GM12878 (cell line): ENCODE measurements at regions not wholly inside any gene's neighbourhood (a gene's known extent, or its start where the extent isn't known, plus 50 kb on each side); places are given as distances from the start of the nearest gene placed in this dataset.

ENCODE experiments used
- ATAC-seq: fragments of 200-7000 bp; cut with Tn5 transposase; 3 replicates; pipeline ENCODE4 v1.9.1; 2020; ENCODE audit warnings: mild to moderate bottlenecking, moderate library complexity
- BruUV-seq: library from RNA; stranded (reverse); fragments of 400-500 nt; replicated peaks from 2 replicates; lab custom pipeline; 2021; lab: Mats Ljungman, UMichigan
- CTCF ChIA-PET: fragments of 300-600 bp; sonication (Branson Sonifier 250); formaldehyde crosslinking; extraction: SDS; loops from one replicate; lab custom pipeline; 2021; ENCODE audit warnings: inconsistent platforms; lab: Yijun Ruan, JAX
- POLR2A ChIA-PET: fragments of 350-600 bp; formaldehyde crosslinking; extraction: SDS; loops from one replicate; lab custom pipeline; 2021; ENCODE audit warnings: inconsistent platforms; lab: Charles Lee
- RAD21 ChIA-PET: fragments of 300-600 bp; sonication (Branson Sonifier 250); formaldehyde crosslinking; loops from one replicate; lab custom pipeline; 2023; ENCODE audit warnings: antibody characterized with exemption; ENCODE audit not compliant: unreplicated experiment; lab: Charles Lee
- SMC1A ChIA-PET: fragments of 300-600 bp; sonication (Branson Sonifier 250); formaldehyde crosslinking; loops from one replicate; lab custom pipeline; 2023; ENCODE audit not compliant: unreplicated experiment, uncharacterized antibody; lab: Charles Lee
- DNase-seq: peaks from one replicate; pipeline ENCODE4 v3.0.0-alpha.2; 2011; ENCODE audit warnings: low read depth, low spot score
- FAIRE-seq: peaks from 3 replicates; lab custom pipeline; 2011; peaks lifted over from hg19 to GRCh38; lab: Jason Lieb, UNC
- H2AFZ ChIP-seq: 2 replicates; pipeline ENCODE4 v1.6.0; 2011; ENCODE audit warnings: low read depth, low read length, control low read depth; ENCODE audit not compliant: control insufficient read depth
- H3K27ac ChIP-seq: 2 replicates; pipeline ENCODE4 v1.5.1; 2011; ENCODE audit warnings: control low read depth; ENCODE audit not compliant: control insufficient read depth, insufficient read depth
- H3K27me3 ChIP-seq, 2 experiments: replicated peaks in 1 of 2; 2 replicates each; pipeline versions ENCODE4 v1.6.0 to v1.6.1; 2011; ENCODE audit warnings: low read length in 1 of 2; ENCODE audit not compliant: control insufficient read depth in 2 of 2, insufficient read depth in 2 of 2
- H3K36me3 ChIP-seq, 2 experiments: 2 replicates each; pipeline ENCODE4 v1.5.1; 2011; ENCODE audit warnings: low read length in 1 of 2; ENCODE audit not compliant: control insufficient read depth in 2 of 2, insufficient read depth in 2 of 2
- H3K4me1 ChIP-seq: 2 replicates; pipeline ENCODE4 v1.6.1; 2011; ENCODE audit warnings: mild to moderate bottlenecking, low read length, moderate library complexity, mixed read lengths; ENCODE audit not compliant: control insufficient read depth, insufficient read depth
- H3K4me2 ChIP-seq: 2 replicates; pipeline ENCODE4 v1.6.0; 2011; ENCODE audit warnings: control low read depth; ENCODE audit not compliant: control insufficient read depth, insufficient read depth
- H3K4me3 ChIP-seq: fragments of 200-600 bp; sonication (generic); 2 replicates; pipeline ENCODE4 v1.5.1; 2016
- H3K79me2 ChIP-seq: 2 replicates; pipeline ENCODE4 v1.6.0; 2011; ENCODE audit warnings: low read length; ENCODE audit not compliant: control insufficient read depth, insufficient read depth
- H3K9ac ChIP-seq: 2 replicates; pipeline ENCODE4 v1.8.0; 2011; ENCODE audit warnings: low read length, control low read depth, mixed read lengths; ENCODE audit not compliant: control insufficient read depth, insufficient read depth
- H3K9me3 ChIP-seq: replicated peaks from 3 replicates; pipeline ENCODE4 v1.5.1; 2011; ENCODE audit warnings: mild to moderate bottlenecking, low read length; ENCODE audit not compliant: control insufficient read depth, insufficient read depth
- H4K20me1 ChIP-seq: 2 replicates; pipeline ENCODE4 v1.6.0; 2011; ENCODE audit not compliant: control insufficient read depth, insufficient read depth
- BCLAF1 ChIP-seq: fragments of 450-650 bp; IDR thresholded peaks from 2 replicates; pipeline ENCODE4 v1.6.1; 2017; ENCODE audit warnings: antibody characterized with exemption, mild to moderate bottlenecking, moderate library complexity
- CEBPB ChIP-seq, 2 experiments: fragments of 150-350 bp in 1 of 2; IDR thresholded peaks; 2 replicates each; pipeline ENCODE4 v1.6.1; 2012 to 2014; ENCODE audit warnings: low read depth in 2 of 2, low read length in 2 of 2, borderline replicate concordance in 1 of 2, inconsistent platforms in 1 of 2
- EED ChIP-seq: sonication (generic); IDR thresholded peaks from 2 replicates; pipeline ENCODE4 v1.6.1; 2016; ENCODE audit warnings: antibody characterized with exemption, low read depth
- HDAC2 ChIP-seq: fragments of 200-600 bp; sonication (generic); IDR thresholded peaks from 2 replicates; pipeline ENCODE4 v1.6.1; 2017
- MEF2A ChIP-seq: IDR thresholded peaks from 2 replicates; pipeline ENCODE4 v1.6.1; 2011; ENCODE audit warnings: low read depth, mild to moderate bottlenecking, low read length, moderate library complexity; ENCODE audit not compliant: insufficient read depth
- PAX8 ChIP-seq: fragments of 450-650 bp; IDR thresholded peaks from 2 replicates; pipeline ENCODE4 v1.6.1; 2017; ENCODE audit warnings: mild to moderate bottlenecking, moderate library complexity
- RFX5 ChIP-seq: IDR thresholded peaks from 2 replicates; pipeline ENCODE4 v1.6.1; 2011; ENCODE audit warnings: low read depth, low read length, improper control_type of control experiment
- RUNX3 ChIP-seq: IDR thresholded peaks from 2 replicates; pipeline ENCODE4 v1.6.1; 2012; ENCODE audit warnings: low read length, inconsistent platforms
- SP1 ChIP-seq: IDR thresholded peaks from one replicate; pipeline ENCODE4 v1.6.1; 2011; ENCODE audit warnings: low read depth, low read length
- SRF ChIP-seq, 2 experiments: IDR thresholded peaks; 2 replicates each; pipeline ENCODE4 v1.6.1; 2011; ENCODE audit warnings: low read depth in 2 of 2, low read length in 2 of 2, mild to moderate bottlenecking in 1 of 2, moderate library complexity in 1 of 2
- SUZ12 ChIP-seq: fragments of 200-600 bp; sonication (generic); IDR thresholded peaks from one replicate; pipeline ENCODE4 v1.6.1; 2018; ENCODE audit warnings: antibody characterized with exemption, mild to moderate bottlenecking; ENCODE audit not compliant: unreplicated experiment
- TCF3 ChIP-seq: IDR thresholded peaks from 2 replicates; pipeline ENCODE4 v1.6.1; 2012; ENCODE audit warnings: low read depth, mild to moderate bottlenecking, low read length, borderline replicate concordance; ENCODE audit not compliant: insufficient read depth
- WRNIP1 ChIP-seq: IDR thresholded peaks from 2 replicates; pipeline ENCODE4 v1.6.1; 2011; ENCODE audit warnings: low read depth, low read length, improper control_type of control experiment, borderline replicate concordance
- WGBS: methylation state at CpG from one replicate; pipeline ENCODE4 v1.1.6; 2016; ENCODE audit warnings: low lambda C conversion rate; ENCODE audit not compliant: insufficient replicate concordance, insufficient coverage; ENCODE audit errors: missing lambda C conversion rate; 5-methylcytosine and 5-hydroxymethylcytosine counted together
- in situ Hi-C: fragments of 300-500 bp; cut with MboI; formaldehyde crosslinking; loops from 9 replicates; pipeline ENCODE4 v1.14.3; 2018; ENCODE audit warnings: mixed read lengths
- intact Hi-C: fragments of 100-400 bp; cut with micrococcal nuclease; formaldehyde crosslinking; loops from one replicate; pipeline ENCODE4 v1.14.2; 2022; ENCODE audit not compliant: unreplicated experiment
- TF ChIP-seq, protein P1 (sequence below): fragments of 450-650 bp; formaldehyde crosslinking; IDR thresholded peaks from 2 replicates; pipeline ENCODE4 v1.5.0; 2022; ENCODE audit warnings: mild to moderate bottlenecking, missing genetic modification characterization

- POLR2A ChIA-PET, result no interaction called here
- ATAC-seq (no peak), FAIRE-seq (no peak), DNase-seq (no peak)
- Histone ChIP-seq H3K27ac (no peak overlapping the region), H3K4me3 (no peak overlapping the region), H4K20me1 (no peaks in the 10 kb centered on the region), H3K79me2 (no peaks in the 10 kb centered on the region), H3K9ac (no peak overlapping the region), H3K36me3 (no peaks in the 10 kb centered on the region), H2AFZ (no peak overlapping the region), H3K9me3 (no peaks in the 10 kb centered on the region), H3K4me2 (no peak overlapping the region), H3K4me1 (no peaks in the 10 kb centered on the region), H3K27me3 (no peaks in the 10 kb centered on the region; a peak in 1 of 4 replicates)
- WGBS, result 79% methylated on average over 1 of the region's 1 CpG
- SMC1A ChIA-PET, result no interaction called here
- RAD21 ChIA-PET, result no interaction called here
- TF ChIP-seq EED (no peak), SP1 (no peak), SRF (IDR thresholded peaks at IDR 0.05; ENCODE audit: low read depth in 2 of 2, low read length in 2 of 2) (no peak)
- in situ Hi-C loops, result no loop called here
- intact Hi-C loops, result no loop called here
- BruUV-seq, result no TSS peak
- CTCF ChIA-PET, result no interaction called here
These were observed 146.4 kb downstream of the PTH2R start for GRCh38 chr2:208552943-208553342.

DNA sequence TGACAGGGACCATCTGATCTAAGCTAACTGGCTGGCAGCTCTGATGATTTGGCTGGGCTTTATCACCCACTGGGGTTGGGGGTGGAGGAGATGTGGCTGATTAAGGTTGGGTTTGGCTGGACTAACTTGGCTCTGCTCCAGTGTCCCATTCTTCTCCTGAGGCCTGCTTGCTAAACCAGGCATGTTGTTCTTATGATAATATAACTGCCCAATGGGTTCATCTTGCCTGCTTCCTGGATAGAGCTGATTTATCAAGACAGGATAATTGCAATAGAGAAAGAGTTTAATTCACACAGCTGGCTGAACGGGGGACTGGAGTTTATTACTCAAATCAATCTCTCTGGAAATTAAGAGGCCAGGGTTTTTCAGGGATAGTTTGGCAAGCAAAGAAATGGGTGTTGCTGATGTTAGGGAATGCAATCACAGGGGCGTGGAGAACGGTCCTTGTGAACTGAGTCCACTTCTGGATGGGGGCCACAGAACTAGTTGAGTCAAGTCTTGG lies 150.4 kb downstream of the PTH2R start:
- ATAC-seq (no peak), FAIRE-seq (no peak), DNase-seq (no peak)
- in situ Hi-C loops, result no loop called here
- intact Hi-C loops, result no loop called here
- H2AFZ ChIP-seq, result no peak overlapping the region
- CTCF ChIA-PET, result no interaction called here
- no peak overlapping the region for H3K27ac ChIP-seq
- SMC1A ChIA-PET, result no interaction called here
- H3K9ac ChIP-seq, result no peak overlapping the region
- BruUV-seq, result no TSS peak
- H3K79me2 ChIP-seq, result no peaks in the 10 kb centered on the region
- 34% methylated on average over 3 of the region's 3 CpGs for WGBS
- no peak overlapping the region for H3K4me2 ChIP-seq
- H3K36me3 ChIP-seq, result no peaks in the 10 kb centered on the region
- POLR2A ChIA-PET, result no interaction called here
- H3K27me3 ChIP-seq, result no peaks in the 10 kb centered on the region
- no peaks in the 10 kb centered on the region for H3K9me3 ChIP-seq
- RAD21 ChIA-PET, result no interaction called here
- H4K20me1 ChIP-seq, result no peaks in the 10 kb centered on the region
- H3K4me1 ChIP-seq, result no peaks in the 10 kb centered on the region
- H3K4me3 ChIP-seq, result no peak overlapping the region
- TF ChIP-seq WRNIP1 (no peak), PAX8 (no peak), CEBPB (IDR thresholded peaks at IDR 0.05; ENCODE audit: borderline replicate concordance in 1 of 2, low read depth in 2 of 2, low read length in 2 of 2) (no peak), BCLAF1 (no peak), HDAC2 (no peak), SUZ12 (no peak), RUNX3 (no peak), TCF3 (no peak), RFX5 (no peak), MEF2A (no peak)
- TF ChIP-seq, protein P1, sequence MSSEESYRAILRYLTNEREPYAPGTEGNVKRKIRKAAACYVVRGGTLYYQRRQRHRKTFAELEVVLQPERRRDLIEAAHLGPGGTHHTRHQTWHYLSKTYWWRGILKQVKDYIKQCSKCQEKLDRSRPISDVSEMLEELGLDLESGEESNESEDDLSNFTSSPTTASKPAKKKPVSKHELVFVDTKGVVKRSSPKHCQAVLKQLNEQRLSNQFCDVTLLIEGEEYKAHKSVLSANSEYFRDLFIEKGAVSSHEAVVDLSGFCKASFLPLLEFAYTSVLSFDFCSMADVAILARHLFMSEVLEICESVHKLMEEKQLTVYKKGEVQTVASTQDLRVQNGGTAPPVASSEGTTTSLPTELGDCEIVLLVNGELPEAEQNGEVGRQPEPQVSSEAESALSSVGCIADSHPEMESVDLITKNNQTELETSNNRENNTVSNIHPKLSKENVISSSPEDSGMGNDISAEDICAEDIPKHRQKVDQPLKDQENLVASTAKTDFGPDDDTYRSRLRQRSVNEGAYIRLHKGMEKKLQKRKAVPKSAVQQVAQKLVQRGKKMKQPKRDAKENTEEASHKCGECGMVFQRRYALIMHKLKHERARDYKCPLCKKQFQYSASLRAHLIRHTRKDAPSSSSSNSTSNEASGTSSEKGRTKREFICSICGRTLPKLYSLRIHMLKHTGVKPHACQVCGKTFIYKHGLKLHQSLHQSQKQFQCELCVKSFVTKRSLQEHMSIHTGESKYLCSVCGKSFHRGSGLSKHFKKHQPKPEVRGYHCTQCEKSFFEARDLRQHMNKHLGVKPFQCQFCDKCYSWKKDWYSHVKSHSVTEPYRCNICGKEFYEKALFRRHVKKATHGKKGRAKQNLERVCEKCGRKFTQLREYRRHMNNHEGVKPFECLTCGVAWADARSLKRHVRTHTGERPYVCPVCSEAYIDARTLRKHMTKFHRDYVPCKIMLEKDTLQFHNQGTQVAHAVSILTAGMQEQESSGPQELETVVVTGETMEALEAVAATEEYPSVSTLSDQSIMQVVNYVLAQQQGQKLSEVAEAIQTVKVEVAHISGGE, result no peak
